ENCODE measurements at regions not wholly inside any gene's neighbourhood (a gene's known extent, or its start where the extent isn't known, plus 50 kb on each side); places are given as distances from the start of the nearest gene placed in this dataset.

GRCh38 chr1:168375566-168376300 lies 95.1 kb downstream of the TBX19 start:
- TF ChIP-seq CTCF (IDR thresholded peaks at IDR 0.05; ENCODE audit: low read length) (no peak), EZH2phosphoT487 (IDR thresholded peaks at IDR 0.05; ENCODE audit: low read length) (no peak)
